Large intestine (tissue), 3 donors: ENCODE measurements at regions not wholly inside any gene's neighbourhood (a gene's known extent, or its start where the extent isn't known, plus 50 kb on each side); places are given as distances from the start of the nearest gene placed in this dataset.

Experiments used
- DNase-seq, 2 donors: peaks; one replicate each; pipeline versions ENCODE4 v3.0.0 to v3.0.0-alpha.2; 2013
- H3K27ac ChIP-seq: one replicate; pipeline ENCODE4 v1.5.1; 2013; ENCODE audit warnings: low read length
- H3K27me3 ChIP-seq: 2 replicates; pipeline ENCODE4 v1.6.1; 2013; ENCODE audit warnings: low read length; ENCODE audit not compliant: control insufficient read depth, insufficient read depth
- H3K36me3 ChIP-seq: 2 replicates; pipeline ENCODE4 v1.6.1; 2013; ENCODE audit warnings: low read length; ENCODE audit not compliant: control insufficient read depth, insufficient read depth
- H3K4me1 ChIP-seq: one replicate; pipeline ENCODE4 v1.6.1; 2013; ENCODE audit warnings: low read length; ENCODE audit not compliant: control insufficient read depth, insufficient read depth
- H3K4me3 ChIP-seq: one replicate; pipeline ENCODE4 v1.5.1; 2013; ENCODE audit warnings: low read length
- H3K9me3 ChIP-seq: one replicate; pipeline ENCODE4 v1.6.1; 2013; ENCODE audit warnings: mild to moderate bottlenecking, low read depth, low read length, moderate library complexity; ENCODE audit not compliant: control insufficient read depth
- WGBS: methylation state at CpG from one replicate; pipeline ENCODE4 v1.1.5; 2013; ENCODE audit warnings: low lambda C conversion rate; ENCODE audit not compliant: insufficient coverage; 5-methylcytosine and 5-hydroxymethylcytosine counted together

GRCh38 chr4:153115322-153116290 is 88.6 kb upstream of the TRIM2 start:
- peak in 1 of 2 donors; percentile 35 for DNase-seq
- Histone ChIP-seq H3K4me3 (no peak overlapping the region), H3K9me3 (no peaks in the 10 kb centered on the region), H3K27me3 (no peaks in the 10 kb centered on the region), H3K4me1 (peaks cover 3% of the 10 kb centered on the region), H3K36me3 (no peaks in the 10 kb centered on the region), H3K27ac (no peak overlapping the region)
- 47% methylated on average over 3 of the region's 13 CpGs for WGBS

GRCh38 chr4:153116291-153116680 is 88.0 kb upstream of the TRIM2 start:
- Histone ChIP-seq H3K27me3 (no peaks in the 10 kb centered on the region), H3K4me1 (peaks cover 3% of the 10 kb centered on the region), H3K27ac (no peak overlapping the region), H3K9me3 (no peaks in the 10 kb centered on the region), H3K36me3 (no peaks in the 10 kb centered on the region), H3K4me3 (no peak overlapping the region)
- DNase-seq = no peak
- WGBS = no CpG with 5 or more reads among the region's 3 CpGs

DNA sequence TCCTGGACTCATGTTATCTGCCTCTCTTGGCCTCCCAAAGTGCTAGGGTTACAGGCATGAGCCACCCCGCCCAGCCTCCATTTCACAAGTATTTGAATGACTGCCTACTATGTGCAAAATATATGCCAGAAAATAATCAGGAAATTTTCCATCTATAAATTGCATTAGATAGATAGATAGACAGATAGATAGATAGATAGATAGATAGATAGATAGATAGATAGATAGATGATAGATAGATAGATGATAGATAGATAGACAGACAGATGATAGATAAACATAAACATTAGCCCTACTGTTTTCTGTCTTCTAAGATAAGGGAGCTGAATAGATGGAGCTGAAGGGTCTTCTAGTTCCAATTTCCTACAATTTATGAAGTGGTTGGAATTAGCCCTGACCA is 87.4 kb upstream of the TRIM2 start:
- Histone ChIP-seq H3K4me3 (no peak overlapping the region), H3K36me3 (no peaks in the 10 kb centered on the region), H3K27me3 (no peaks in the 10 kb centered on the region), H3K4me1 (peaks cover 3% of the 10 kb centered on the region), H3K9me3 (no peaks in the 10 kb centered on the region), H3K27ac (no peak overlapping the region)
- 100% methylated on average over 1 of the region's 1 CpG for WGBS
- no peak for DNase-seq

DNA sequence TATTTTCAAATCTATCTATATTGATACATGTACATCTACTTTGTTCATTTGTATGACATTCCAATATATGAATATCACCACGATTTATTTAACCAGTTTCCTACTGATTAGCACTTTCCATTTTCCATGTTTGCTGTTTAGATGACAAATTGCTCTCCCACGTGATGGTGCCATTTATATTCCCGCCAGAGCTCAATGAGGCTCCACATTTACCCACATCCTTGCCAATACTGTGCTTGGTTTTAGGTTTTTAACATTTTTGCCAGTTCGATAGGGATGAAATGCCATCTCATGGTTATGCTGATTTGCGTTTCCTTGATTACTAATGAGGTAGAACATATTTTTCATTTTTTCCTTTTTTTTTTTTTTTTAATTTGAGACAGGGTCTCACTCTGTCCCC is 86.7 kb upstream of the TRIM2 start:
- Histone ChIP-seq H3K4me1 (peaks cover 3% of the 10 kb centered on the region), H3K27ac (no peak overlapping the region), H3K36me3 (no peaks in the 10 kb centered on the region), H3K27me3 (no peaks in the 10 kb centered on the region), H3K4me3 (no peak overlapping the region), H3K9me3 (no peaks in the 10 kb centered on the region)
- no peak for DNase-seq
- WGBS = 89% methylated on average over 5 of the region's 5 CpGs

DNA sequence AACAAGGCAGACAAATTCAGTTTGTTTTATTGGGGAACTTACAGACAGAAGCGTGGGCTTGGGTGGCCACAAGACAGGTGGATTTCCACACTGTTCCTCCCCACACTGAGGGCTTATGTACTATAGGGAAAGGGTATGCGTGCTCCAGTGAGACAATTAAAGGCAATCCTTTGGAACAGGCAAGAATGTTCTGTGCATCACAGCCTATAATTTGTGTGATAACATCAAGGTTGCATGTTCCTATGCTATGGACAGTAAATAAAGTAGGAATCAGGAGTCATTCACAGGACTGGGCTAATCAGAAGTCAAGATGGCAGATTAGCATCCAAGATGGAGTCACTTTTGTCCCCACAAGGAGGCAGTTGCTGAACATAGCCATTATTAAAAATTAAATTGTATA is 84.6 kb upstream of the TRIM2 start:
- no CpG with 5 or more reads among the region's 2 CpGs for WGBS
- H3K27me3 ChIP-seq = no peaks in the 10 kb centered on the region
- no peak overlapping the region for H3K4me3 ChIP-seq
- H3K27ac ChIP-seq = no peak overlapping the region
- DNase-seq = no peak
- H3K9me3 ChIP-seq = no peaks in the 10 kb centered on the region
- H3K36me3 ChIP-seq = no peaks in the 10 kb centered on the region
- peaks cover 3% of the 10 kb centered on the region for H3K4me1 ChIP-seq

DNA sequence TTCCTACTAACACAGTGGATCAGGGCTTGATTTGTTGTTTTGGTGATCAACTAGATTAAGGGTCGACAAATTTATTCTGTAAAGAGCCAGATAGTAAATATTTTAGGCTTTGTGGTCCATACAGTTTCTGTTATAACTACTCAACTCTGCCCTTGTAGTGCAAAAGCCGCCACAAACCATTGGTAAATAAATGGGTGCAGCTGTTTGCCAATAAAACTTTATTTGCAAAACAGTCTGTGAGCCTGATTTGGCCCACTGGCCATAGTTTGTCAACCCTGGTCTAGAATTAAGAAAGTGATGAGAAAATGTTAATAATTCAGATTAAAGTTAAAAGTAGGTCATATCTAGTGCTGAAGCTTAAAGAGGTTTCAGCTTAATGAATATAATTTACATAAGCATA is 84.0 kb upstream of the TRIM2 start:
- Histone ChIP-seq H3K4me1 (peaks cover 3% of the 10 kb centered on the region), H3K9me3 (no peaks in the 10 kb centered on the region), H3K4me3 (no peak overlapping the region), H3K27ac (no peak overlapping the region), H3K27me3 (no peaks in the 10 kb centered on the region), H3K36me3 (no peaks in the 10 kb centered on the region)
- DNase-seq = no peak
- no CpG with 5 or more reads among the region's 2 CpGs for WGBS

DNA sequence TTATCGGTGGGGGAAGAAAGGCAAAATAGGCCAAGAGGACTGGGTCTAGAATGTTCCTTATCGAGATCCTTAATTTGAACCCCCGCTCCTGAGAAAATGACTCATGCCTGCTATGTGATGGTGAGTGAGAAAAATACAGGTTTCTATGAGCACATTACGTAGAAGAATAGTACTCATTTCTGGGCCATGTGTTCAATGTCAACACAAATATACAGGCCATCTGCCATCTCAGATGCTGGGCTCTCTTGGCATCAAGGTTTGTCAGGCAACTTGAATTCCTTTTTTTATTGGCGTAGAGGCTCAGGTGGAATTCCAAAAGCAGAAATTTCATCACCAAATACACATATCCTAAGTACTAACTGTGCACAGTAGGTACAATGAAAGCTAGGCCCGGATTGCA is 81.4 kb upstream of the TRIM2 start:
- Histone ChIP-seq H3K36me3 (no peaks in the 10 kb centered on the region), H3K4me1 (peaks cover 3% of the 10 kb centered on the region), H3K27me3 (no peaks in the 10 kb centered on the region), H3K27ac (no peak overlapping the region), H3K4me3 (no peak overlapping the region), H3K9me3 (no peaks in the 10 kb centered on the region)
- no CpG with 5 or more reads among the region's 6 CpGs for WGBS
- DNase-seq = no peak

- no CpG with 5 or more reads among the region's 4 CpGs for WGBS
- DNase-seq = no peak
- Histone ChIP-seq H3K4me3 (no peak overlapping the region), H3K9me3 (peaks cover 8% of the 10 kb centered on the region), H3K27ac (no peak overlapping the region), H3K36me3 (no peaks in the 10 kb centered on the region), H3K4me1 (peaks cover 3% of the 10 kb centered on the region), H3K27me3 (no peaks in the 10 kb centered on the region)
These were observed 78.1 kb upstream of the TRIM2 start for GRCh38 chr4:153126137-153126536.

DNA sequence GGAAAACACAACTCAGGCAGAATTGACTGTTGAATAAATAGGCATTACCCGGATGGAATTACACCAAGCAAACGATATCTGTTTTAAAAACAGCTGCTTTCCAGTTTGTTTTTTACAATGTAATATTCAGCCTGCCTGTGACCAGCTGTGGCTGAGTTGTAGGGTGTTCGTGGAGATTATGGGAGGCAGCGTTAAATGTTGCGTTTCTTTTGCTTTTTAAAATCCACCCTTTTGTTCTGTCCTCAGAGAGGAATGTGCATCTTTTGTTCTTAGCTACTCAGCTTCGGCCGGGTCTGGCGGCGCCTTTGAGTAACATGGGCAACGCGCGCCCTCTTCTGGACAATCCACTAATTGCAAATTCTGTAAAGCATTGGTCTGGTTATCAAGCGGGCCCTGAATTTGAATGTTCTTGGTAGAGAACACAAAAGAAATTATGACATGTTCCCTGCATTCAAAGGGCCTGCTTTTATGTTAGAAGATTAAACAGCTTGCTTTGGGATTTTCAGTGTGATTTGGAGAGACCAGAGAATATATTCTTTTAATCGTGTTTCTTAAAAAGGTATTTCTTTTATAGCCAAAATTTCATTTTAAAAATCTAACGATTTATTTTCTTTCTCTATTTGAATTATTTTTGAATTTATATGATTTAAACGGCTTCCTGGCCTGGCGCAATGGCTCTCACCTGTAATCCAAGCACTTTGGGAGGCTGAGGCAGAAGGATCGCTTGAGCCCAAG is 76.3 kb upstream of the TRIM2 start:
- no peaks in the 10 kb centered on the region for H3K36me3 ChIP-seq
- DNase-seq = peak; percentile 72 to 74
- peaks cover 3% of the 10 kb centered on the region for H3K4me1 ChIP-seq
- peak overlapping the region; percentile 14 for H3K4me3 ChIP-seq
- peaks cover 8% of the 10 kb centered on the region for H3K9me3 ChIP-seq
- H3K27me3 ChIP-seq = no peaks in the 10 kb centered on the region
- WGBS = 32% methylated on average over 6 of the region's 18 CpGs
- H3K27ac ChIP-seq = no peak overlapping the region

- no peak for DNase-seq
- Histone ChIP-seq H3K9me3 (peaks cover 8% of the 10 kb centered on the region), H3K4me3 (no peak overlapping the region), H3K27ac (no peak overlapping the region), H3K4me1 (peaks cover 3% of the 10 kb centered on the region), H3K36me3 (no peaks in the 10 kb centered on the region), H3K27me3 (no peaks in the 10 kb centered on the region)
- 31% methylated on average over 2 of the region's 7 CpGs for WGBS
These were observed 72.6 kb upstream of the TRIM2 start for GRCh38 chr4:153131596-153131995.
